ENCODE measurements at regions not wholly inside any gene's neighbourhood (a gene's known extent, or its start where the extent isn't known, plus 50 kb on each side); places are given as distances from the start of the nearest gene placed in this dataset.

GRCh38 chr5:166178411-166179080, 2112.9 kb upstream of the WWC1 start:
- TF ChIP-seq MXD4 (CRISPR knock-in tag; IDR thresholded peaks at IDR 0.05; ENCODE audit: borderline replicate concordance) (no peak), SP1 (CRISPR knock-in tag; conservative IDR thresholded peaks at IDR 0.05) (no peak), NFYB (CRISPR knock-in tag; conservative IDR thresholded peaks at IDR 0.05; ENCODE audit: low read depth) (no peak), CTCF (IDR thresholded peaks at IDR 0.05) (no peak), ZNF121 (CRISPR knock-in tag; IDR thresholded peaks at IDR 0.05) (no peak), E2F5 (CRISPR knock-in tag; IDR thresholded peaks at IDR 0.05) (no peak), ZNF423 (CRISPR knock-in tag; IDR thresholded peaks at IDR 0.05) (no peak), NR2C2 (CRISPR knock-in tag; IDR thresholded peaks at IDR 0.05) (no peak)
